Neuronal stem cell (in vitro differentiated cells): ENCODE measurements at regions not wholly inside any gene's neighbourhood (a gene's known extent, or its start where the extent isn't known, plus 50 kb on each side); places are given as distances from the start of the nearest gene placed in this dataset.

Experiments
- DNase-seq: peaks from one replicate; pipeline ENCODE4 v3.0.0-alpha.2; 2013; ENCODE audit warnings: low spot score
- H2AFZ ChIP-seq: one replicate; pipeline ENCODE4 v1.6.1; 2013; ENCODE audit warnings: mild to moderate bottlenecking, low read length, inconsistent platforms
- H2AK5ac ChIP-seq: 2 replicates; pipeline ENCODE4 v1.6.1; 2013; ENCODE audit warnings: low read depth, mild to moderate bottlenecking, inconsistent platforms, low read length, moderate library complexity, mixed read lengths
- H2BK120ac ChIP-seq: 2 replicates; pipeline ENCODE4 v1.6.1; 2013; ENCODE audit warnings: low read depth, mild to moderate bottlenecking, inconsistent platforms, low read length, moderate library complexity, mixed read lengths
- H2BK12ac ChIP-seq: one replicate; pipeline ENCODE4 v1.6.1; 2013; ENCODE audit warnings: low read length, inconsistent platforms
- H2BK15ac ChIP-seq: 2 replicates; pipeline ENCODE4 v1.6.1; 2013; ENCODE audit warnings: mild to moderate bottlenecking, low read length, inconsistent platforms, mixed read lengths
- H2BK5ac ChIP-seq: one replicate; pipeline ENCODE4 v1.6.1; 2013; ENCODE audit warnings: inconsistent platforms, mild to moderate bottlenecking, low read length, moderate library complexity
- H3K14ac ChIP-seq: one replicate; pipeline ENCODE4 v1.6.1; 2013; ENCODE audit warnings: low read length, inconsistent platforms
- H3K18ac ChIP-seq: 2 replicates; pipeline ENCODE4 v1.6.1; 2013; ENCODE audit warnings: low read length, inconsistent platforms
- H3K23ac ChIP-seq: 2 replicates; pipeline ENCODE4 v1.6.1; 2013; ENCODE audit warnings: low read depth, mild to moderate bottlenecking, mixed read lengths, low read length, inconsistent platforms; ENCODE audit not compliant: poor library complexity
- H3K27ac ChIP-seq: replicated peaks from 3 replicates; pipeline ENCODE4 v1.5.1; 2013; ENCODE audit warnings: low read length, inconsistent platforms
- H3K27me3 ChIP-seq, 3 experiments: 2 replicates each; pipeline ENCODE4 v1.6.1; 2013; ENCODE audit warnings: low read length in 3 of 3, mild to moderate bottlenecking in 2 of 3, inconsistent platforms in 1 of 3, low read depth in 1 of 3, mixed read lengths in 1 of 3, moderate library complexity in 1 of 3; ENCODE audit not compliant: control insufficient read depth in 3 of 3, insufficient read depth in 3 of 3
- H3K36me3 ChIP-seq, 2 donors: replicated peaks in 1 of 2; 2 replicates each; pipeline ENCODE4 v1.6.1; 2013; ENCODE audit warnings: low read length in 2 of 2; ENCODE audit not compliant: control insufficient read depth in 2 of 2, insufficient read depth in 2 of 2
- H3K4ac ChIP-seq: 2 replicates; pipeline ENCODE4 v1.6.1; 2013; ENCODE audit warnings: inconsistent platforms, mild to moderate bottlenecking, low read length, moderate library complexity
- H3K4me1 ChIP-seq, 2 donors: 1 replicate in 1 of 2; 2 replicates in 1 of 2; pipeline ENCODE4 v1.6.1; 2013; ENCODE audit warnings: low read length in 2 of 2, low read depth in 1 of 2; ENCODE audit not compliant: control insufficient read depth in 2 of 2, insufficient read depth in 1 of 2
- H3K4me2 ChIP-seq: one replicate; pipeline ENCODE4 v1.6.1; 2013; ENCODE audit warnings: mild to moderate bottlenecking, low read length, inconsistent platforms; ENCODE audit not compliant: insufficient read depth, poor library complexity, severe bottlenecking
- H3K4me3 ChIP-seq, 2 donors: 2 replicates each; pipeline ENCODE4 v1.5.1; 2013; ENCODE audit warnings: low read length in 2 of 2, mild to moderate bottlenecking in 2 of 2, inconsistent platforms in 1 of 2, moderate library complexity in 1 of 2
- H3K79me1 ChIP-seq: one replicate; pipeline ENCODE4 v1.6.1; 2013; ENCODE audit warnings: low read depth, mild to moderate bottlenecking, inconsistent platforms, low read length, moderate library complexity
- H3K9ac ChIP-seq: one replicate; pipeline ENCODE4 v1.6.1; 2013; ENCODE audit warnings: mild to moderate bottlenecking, low read depth, low read length, inconsistent platforms; ENCODE audit not compliant: poor library complexity
- H3K9me3 ChIP-seq, 2 donors: replicated peaks in 1 of 2; 2 replicates each; pipeline versions ENCODE3 to v1.6.1; 2013; ENCODE audit warnings: low read length in 2 of 2, mild to moderate bottlenecking in 2 of 2, inconsistent platforms in 1 of 2, low read depth in 1 of 2, mixed read lengths in 1 of 2, moderate library complexity in 1 of 2; ENCODE audit not compliant: control insufficient read depth in 2 of 2, insufficient read depth in 1 of 2
- H4K8ac ChIP-seq: one replicate; pipeline ENCODE4 v1.6.1; 2013; ENCODE audit warnings: low read depth, mild to moderate bottlenecking, inconsistent platforms, low read length, moderate library complexity
- H4K91ac ChIP-seq: one replicate; pipeline ENCODE4 v1.6.1; 2013; ENCODE audit warnings: low read length, low read depth, mild to moderate bottlenecking, inconsistent platforms; ENCODE audit not compliant: poor library complexity
- WGBS, 2 donors: extraction: QIAGEN DNeasy Blood & Tissue Kit; methylation state at CpG; one replicate each; pipeline ENCODE4 v1.1.7; 2013; ENCODE audit warnings: missing lambda C conversion rate in 2 of 2, mixed read lengths in 1 of 2; ENCODE audit not compliant: insufficient read length in 2 of 2, insufficient replicate concordance in 1 of 2; ENCODE audit errors: extremely low coverage in 2 of 2; 5-methylcytosine and 5-hydroxymethylcytosine counted together

- Histone ChIP-seq H3K18ac (no peak overlapping the region), H3K4ac (no peak overlapping the region), H2BK15ac (no peak overlapping the region), H3K4me2 (no peak overlapping the region), H3K27me3 (no peaks in the 10 kb centered on the region), H3K36me3 (no peaks in the 10 kb centered on the region), H2BK5ac (no peak overlapping the region), H3K9me3 (no peaks in the 10 kb centered on the region), H3K9ac (no peak overlapping the region), H4K8ac (no peak overlapping the region), H2BK12ac (no peak overlapping the region), H4K91ac (no peak overlapping the region), H3K4me1 (no peaks in the 10 kb centered on the region), H3K79me1 (no peaks in the 10 kb centered on the region), H3K27ac (no peak overlapping the region), H3K23ac (no peak overlapping the region), H3K14ac (no peak overlapping the region), H2BK120ac (no peak overlapping the region), H2AFZ (no peak overlapping the region), H3K4me3 (no peak overlapping the region), H2AK5ac (no peak overlapping the region)
- DNase-seq = no peak
- no CpG with 5 or more reads among the region's 3 CpGs for WGBS, 2 donors
Observed at GRCh38 chr6:49255335-49255734, 207.7 kb downstream of the MMUT start.

- Histone ChIP-seq H3K9me3 (no peaks in the 10 kb centered on the region), H3K36me3 (no peaks in the 10 kb centered on the region), H3K4me3 (no peak overlapping the region), H3K4me2 (no peak overlapping the region), H2BK12ac (no peak overlapping the region), H3K4ac (no peak overlapping the region), H3K9ac (no peak overlapping the region), H4K91ac (no peak overlapping the region), H4K8ac (no peak overlapping the region), H2BK5ac (no peak overlapping the region), H2AK5ac (no peak overlapping the region), H3K23ac (no peak overlapping the region), H2AFZ (no peak overlapping the region), H3K4me1 (no peaks in the 10 kb centered on the region), H3K27ac (no peak overlapping the region), H2BK15ac (no peak overlapping the region), H3K18ac (no peak overlapping the region), H3K79me1 (no peaks in the 10 kb centered on the region), H3K27me3 (no peaks in the 10 kb centered on the region), H2BK120ac (no peak overlapping the region), H3K14ac (no peak overlapping the region)
- no peak for DNase-seq
- no CpG with 5 or more reads among the region's 1 CpG for WGBS, 2 donors
Observed at GRCh38 chr6:49252901-49253300, 210.2 kb downstream of the MMUT start.

- Histone ChIP-seq H3K23ac (no peak overlapping the region), H3K4me2 (no peak overlapping the region), H2BK12ac (no peak overlapping the region), H3K4ac (no peak overlapping the region), H3K9me3 (no peaks in the 10 kb centered on the region), H4K91ac (no peak overlapping the region), H3K14ac (no peak overlapping the region), H3K4me1 (no peaks in the 10 kb centered on the region), H2BK5ac (no peak overlapping the region), H3K9ac (no peak overlapping the region), H2AK5ac (no peak overlapping the region), H2AFZ (no peak overlapping the region), H4K8ac (no peak overlapping the region), H3K27me3 (no peaks in the 10 kb centered on the region), H3K18ac (no peak overlapping the region), H2BK15ac (no peak overlapping the region), H3K79me1 (no peaks in the 10 kb centered on the region), H2BK120ac (no peak overlapping the region), H3K36me3 (no peaks in the 10 kb centered on the region), H3K27ac (no peak overlapping the region), H3K4me3 (no peak overlapping the region)
- DNase-seq = no peak
Observed at GRCh38 chr6:49233483-49233882, 229.6 kb downstream of the MMUT start.

GRCh38 chr6:49225471-49225870 lies 237.6 kb downstream of the MMUT start:
- H3K4me3 ChIP-seq = no peak overlapping the region
- no peak overlapping the region for H3K27ac ChIP-seq
- H3K9ac ChIP-seq = no peak overlapping the region
- no peak overlapping the region for H2AFZ ChIP-seq
- no peak overlapping the region for H2BK12ac ChIP-seq
- H2BK120ac ChIP-seq = no peak overlapping the region
- no peak overlapping the region for H2BK15ac ChIP-seq
- H3K36me3 ChIP-seq = no peaks in the 10 kb centered on the region
- no peak overlapping the region for H2BK5ac ChIP-seq
- H3K79me1 ChIP-seq = no peaks in the 10 kb centered on the region
- no peak overlapping the region for H4K8ac ChIP-seq
- no peak overlapping the region for H4K91ac ChIP-seq
- no CpG with 5 or more reads among the region's 1 CpG for WGBS, 2 donors
- H3K23ac ChIP-seq = no peak overlapping the region
- H3K27me3 ChIP-seq = no peaks in the 10 kb centered on the region
- H3K18ac ChIP-seq = no peak overlapping the region
- H3K14ac ChIP-seq = no peak overlapping the region
- DNase-seq = no peak
- no peak overlapping the region for H3K4me2 ChIP-seq
- H3K9me3 ChIP-seq = no peaks in the 10 kb centered on the region
- H3K4ac ChIP-seq = no peak overlapping the region
- H3K4me1 ChIP-seq = no peaks in the 10 kb centered on the region
- no peak overlapping the region for H2AK5ac ChIP-seq
